HG03025 (cell line): ENCODE measurements at regions not wholly inside any gene's neighbourhood (a gene's known extent, or its start where the extent isn't known, plus 50 kb on each side); places are given as distances from the start of the nearest gene placed in this dataset.
"Not testable (repeated sequence)": the region's sequence is repeated elsewhere in the genome, so short reads cannot be mapped to it uniquely, and the experiment has no call there.

Source experiments
- ATAC-seq: cut with Tn5 transposase; IDR thresholded peaks from one replicate; pipeline ENCODE4 v1.9.1; 2021; ENCODE audit warnings: mild to moderate bottlenecking, moderate library complexity; ENCODE audit not compliant: unreplicated experiment, low FRiP score

GRCh38 chr21:25176637-25177412 lies 430.5 kb downstream of the MRPL39 start:
- peak; percentile 74 for ATAC-seq

- ATAC-seq, result peak; percentile 54
Observed at GRCh38 chr21:25175938-25176337, 431.3 kb downstream of the MRPL39 start.

GRCh38 chr21:25171438-25171837 lies 435.8 kb downstream of the MRPL39 start:
- no peak for ATAC-seq

- ATAC-seq, result no peak
Observed at GRCh38 chr21:25170681-25171080, 436.6 kb downstream of the MRPL39 start.

GRCh38 chr21:25169370-25169769 lies 437.9 kb downstream of the MRPL39 start:
- no peak for ATAC-seq

GRCh38 chr21:25166904-25167303 lies 440.4 kb downstream of the MRPL39 start:
- not testable (repeated sequence) for ATAC-seq

- ATAC-seq, result no peak
Observed at GRCh38 chr21:25161571-25161970, 445.7 kb downstream of the MRPL39 start.

GRCh38 chr21:25155020-25155419 lies 452.3 kb downstream of the MRPL39 start:
- not testable (repeated sequence) for ATAC-seq

GRCh38 chr21:25149022-25149421 lies 458.3 kb downstream of the MRPL39 start:
- ATAC-seq, result no peak

- ATAC-seq, result no peak
Observed at GRCh38 chr21:25139414-25139813, 467.9 kb downstream of the MRPL39 start.

- ATAC-seq, result no peak
Observed at GRCh38 chr21:25133939-25134338, 473.3 kb downstream of the MRPL39 start.

- ATAC-seq, result no peak
Observed at GRCh38 chr21:25127811-25128210, 479.5 kb downstream of the MRPL39 start.

GRCh38 chr21:25127007-25127406 lies 480.3 kb downstream of the MRPL39 start:
- no peak for ATAC-seq

GRCh38 chr21:25126564-25126963 lies 480.7 kb downstream of the MRPL39 start:
- no peak for ATAC-seq

GRCh38 chr21:25118648-25119047 lies 488.6 kb downstream of the MRPL39 start:
- ATAC-seq, result no peak

- ATAC-seq, result peak; percentile 89
Observed at GRCh38 chr21:25115021-25115420, 492.3 kb downstream of the MRPL39 start.

GRCh38 chr21:25107708-25108107 lies 499.6 kb downstream of the MRPL39 start:
- no peak for ATAC-seq

GRCh38 chr21:25103500-25104207 lies 503.6 kb downstream of the MRPL39 start:
- ATAC-seq, result no peak

- no peak for ATAC-seq
Observed at GRCh38 chr21:25097648-25098047, 509.6 kb downstream of the MRPL39 start.

- no peak for ATAC-seq
Observed at GRCh38 chr21:25094695-25095094, 512.6 kb downstream of the MRPL39 start.

- ATAC-seq, result no peak
Observed at GRCh38 chr21:25092441-25093011, 514.8 kb downstream of the MRPL39 start.

- no peak for ATAC-seq
Observed at GRCh38 chr21:25081096-25081495, 526.2 kb downstream of the MRPL39 start.
